HCT116 (cell line): ENCODE measurements at regions not wholly inside any gene's neighbourhood (a gene's known extent, or its start where the extent isn't known, plus 50 kb on each side); places are given as distances from the start of the nearest gene placed in this dataset.

ENCODE experiments used
- ATAC-seq: fragments of 200-7000 bp; cut with Tn5 transposase; 2 replicates; pipeline ENCODE4 v1.9.1; 2020; ENCODE audit warnings: mild to moderate bottlenecking, moderate library complexity
- BruUV-seq: library from RNA; stranded (reverse); fragments of 400-500 nt; replicated peaks from 2 replicates; lab custom pipeline; 2021; lab: Mats Ljungman, UMichigan
- CTCF ChIA-PET: fragments of 300-600 bp; sonication (Branson Sonifier 250); formaldehyde crosslinking; loops from one replicate; lab custom pipeline; 2021; ENCODE audit warnings: antibody characterized with exemption; lab: Charles Lee
- POLR2A ChIA-PET: fragments of 300-600, 350-600 bp; sonication (Branson Sonifier 250); formaldehyde crosslinking; loops from one replicate; lab custom pipeline; 2021; ENCODE audit warnings: antibody characterized with exemption; lab: Charles Lee
- RAD21 ChIA-PET, 2 experiments: fragments of 300-600 bp; sonication (Branson Sonifier 250); formaldehyde crosslinking; loops; one replicate each; lab custom pipeline; 2023; ENCODE audit warnings: low total read pairs in 2 of 2; ENCODE audit not compliant: uncharacterized antibody in 2 of 2, unreplicated experiment in 2 of 2, low non-redundant PET in 1 of 2; lab: Charles Lee
- DNase-seq: peaks from one replicate; pipeline ENCODE4 v3.0.0-alpha.2; 2010; ENCODE audit warnings: low read depth, low spot score
- H2AFZ ChIP-seq: fragments of 200-600 bp; shearing (Covaris generic), sonication (generic); 2 replicates; pipeline ENCODE4 v1.6.1; 2017; ENCODE audit warnings: low read depth, mixed run types, mixed read lengths, antibody characterized with exemption, low read length; ENCODE audit not compliant: poor library complexity, severe bottlenecking
- H3K27ac ChIP-seq: 2 replicates; pipeline ENCODE4 v1.5.1; 2012; ENCODE audit warnings: low read depth, low read length
- H3K27me3 ChIP-seq: fragments of 200-600 bp; sonication (generic); 2 replicates; pipeline ENCODE4 v1.6.1; 2016; ENCODE audit warnings: mixed run types, low read length, mixed read lengths; ENCODE audit not compliant: insufficient read depth
- H3K36me3 ChIP-seq, 2 experiments: fragments of 200-500 bp in 1 of 2; fragments of 200-600 bp in 1 of 2; sonication (Bioruptor generic) in 1 of 2; sonication (generic) in 1 of 2; 2 replicates each; pipeline versions ENCODE4 v1.5.1 to v1.6.1; 2014 to 2016; ENCODE audit warnings: low read length in 2 of 2, inconsistent platforms in 1 of 2, mixed read lengths in 1 of 2, mixed run types in 1 of 2; ENCODE audit not compliant: insufficient read depth in 2 of 2, control insufficient read depth in 1 of 2
- H3K4me1 ChIP-seq, 2 experiments: fragments of 200-600 bp in 1 of 2; sonication (generic) in 1 of 2; 2 replicates each; pipeline versions ENCODE4 v1.5.1 to v1.6.1; 2012 to 2017; ENCODE audit warnings: low read length in 2 of 2, inconsistent platforms in 1 of 2, mild to moderate bottlenecking in 1 of 2, mixed read lengths in 1 of 2, mixed run types in 1 of 2, moderate library complexity in 1 of 2; ENCODE audit not compliant: insufficient read depth in 2 of 2, control insufficient read depth in 1 of 2
- H3K4me2 ChIP-seq: fragments of 200-600 bp; sonication (generic); 2 replicates; pipeline ENCODE4 v1.6.1; 2017; ENCODE audit warnings: mixed run types, low read length, mixed read lengths
- H3K4me3 ChIP-seq, 2 experiments: fragments of 200-600 bp in 1 of 2; sonication (generic) in 1 of 2; replicated peaks in 1 of 2; 2 replicates each; pipeline ENCODE4 v1.5.1; 2011 to 2016; ENCODE audit warnings: low read length in 2 of 2, control low read depth in 1 of 2, low read depth in 1 of 2, mild to moderate bottlenecking in 1 of 2, mixed read lengths in 1 of 2, mixed run types in 1 of 2
- H3K79me2 ChIP-seq: fragments of 200-600 bp; sonication (generic); 2 replicates; pipeline ENCODE4 v1.6.1; 2017; ENCODE audit warnings: mild to moderate bottlenecking, mixed run types, low read length, moderate library complexity, mixed read lengths; ENCODE audit not compliant: insufficient read depth
- H3K9ac ChIP-seq: fragments of 200-600 bp; sonication (generic); 2 replicates; pipeline ENCODE4 v1.6.1; 2016; ENCODE audit warnings: low read length, mixed read lengths
- H3K9me2 ChIP-seq: fragments of 200-600 bp; sonication (generic), shearing (Covaris generic); 2 replicates; pipeline ENCODE4 v1.6.1; 2017; ENCODE audit warnings: mixed run types, mild to moderate bottlenecking, moderate library complexity; ENCODE audit not compliant: insufficient read depth
- H3K9me3 ChIP-seq, 2 experiments: fragments of 200-500 bp in 1 of 2; fragments of 200-600 bp in 1 of 2; sonication (Bioruptor generic) in 1 of 2; sonication (generic) in 1 of 2; 2 replicates each; pipeline ENCODE4 v1.6.1; 2014 to 2017; ENCODE audit warnings: low read length in 2 of 2, mixed read lengths in 2 of 2, inconsistent platforms in 1 of 2, low read depth in 1 of 2, mild to moderate bottlenecking in 1 of 2, mixed run types in 1 of 2, moderate library complexity in 1 of 2; ENCODE audit not compliant: control insufficient read depth in 1 of 2, insufficient read depth in 1 of 2
- H4K20me1 ChIP-seq: fragments of 200-600 bp; sonication (generic), shearing (Covaris generic); 2 replicates; pipeline ENCODE4 v1.6.1; 2017; ENCODE audit warnings: mixed run types, mild to moderate bottlenecking, moderate library complexity; ENCODE audit not compliant: insufficient read depth
- ATF3 ChIP-seq: IDR thresholded peaks from 2 replicates; pipeline ENCODE4 v1.6.1; 2012
- CEBPB ChIP-seq: IDR thresholded peaks from 2 replicates; pipeline ENCODE4 v1.6.1; 2012; ENCODE audit warnings: low read depth
- CTCF ChIP-seq, 3 experiments: fragments of 200-600 bp in 1 of 3; sonication (generic) in 1 of 3; IDR thresholded peaks in 2 of 3; conservative IDR thresholded peaks in 1 of 3; 2 replicates each; pipeline ENCODE4 v1.5.1; 2012 to 2017; ENCODE audit warnings: low read depth in 2 of 3, low read length in 2 of 3, antibody characterized with exemption in 1 of 3, borderline replicate concordance in 1 of 3, control low read depth in 1 of 3, mild to moderate bottlenecking in 1 of 3, mixed read lengths in 1 of 3, mixed run types in 1 of 3, moderate library complexity in 1 of 3; ENCODE audit not compliant: insufficient read depth in 1 of 3
- EGR1 ChIP-seq: IDR thresholded peaks from 2 replicates; pipeline ENCODE4 v1.6.1; 2012; ENCODE audit warnings: low read depth
- ELF1 ChIP-seq: IDR thresholded peaks from 2 replicates; pipeline ENCODE4 v1.6.1; 2012; ENCODE audit warnings: low read depth, borderline replicate concordance
- EZH2 ChIP-seq: fragments of 200-600 bp; sonication (generic); IDR thresholded peaks from 2 replicates; pipeline ENCODE4 v1.6.1; 2017; ENCODE audit warnings: antibody characterized with exemption, mixed run types
- JUND ChIP-seq: IDR thresholded peaks from 2 replicates; pipeline ENCODE4 v1.6.1; 2012
- MAX ChIP-seq: IDR thresholded peaks from 2 replicates; pipeline ENCODE4 v1.6.1; 2012
- POLR2A ChIP-seq: IDR thresholded peaks from 2 replicates; pipeline ENCODE4 v1.7.0; 2011; ENCODE audit warnings: borderline replicate concordance; ENCODE audit not compliant: insufficient read depth, insufficient read length; ENCODE audit errors: extremely low read depth
- RAD21 ChIP-seq: IDR thresholded peaks from 2 replicates; pipeline ENCODE4 v1.6.1; 2012; ENCODE audit warnings: low read depth, mild to moderate bottlenecking
- REST ChIP-seq: IDR thresholded peaks from 2 replicates; pipeline ENCODE4 v1.6.1; 2012; ENCODE audit warnings: low read depth
- SP1 ChIP-seq: IDR thresholded peaks from 2 replicates; pipeline ENCODE4 v1.6.1; 2012; ENCODE audit warnings: low read depth
- SRF ChIP-seq: IDR thresholded peaks from 2 replicates; pipeline ENCODE4 v1.6.1; 2012; ENCODE audit warnings: low read depth
- TCF7L2 ChIP-seq: IDR thresholded peaks from 2 replicates; pipeline ENCODE4 v1.7.0; 2011; ENCODE audit warnings: borderline replicate concordance, inconsistent platforms; ENCODE audit not compliant: insufficient read depth, insufficient read length; ENCODE audit errors: extremely low read depth
- YY1 ChIP-seq: IDR thresholded peaks from 2 replicates; pipeline ENCODE4 v1.6.1; 2011; ENCODE audit warnings: low read length, low read depth, moderate library complexity, mild to moderate bottlenecking; ENCODE audit not compliant: insufficient replicate concordance; ENCODE audit errors: extremely low read depth
- ZFX ChIP-seq: fragments of 450-650 bp; IDR thresholded peaks from 2 replicates; pipeline ENCODE4 v1.6.1; 2017
- intact Hi-C: fragments of 100-400 bp; cut with micrococcal nuclease; formaldehyde crosslinking; loops from 2 replicates; pipeline ENCODE4 v1.10.0; 2022

- no peaks in the 10 kb centered on the region for H3K36me3 ChIP-seq
- ChIA-PET CTCF (no interaction called here), RAD21 (no interaction called here), POLR2A (no interaction called here)
- TF ChIP-seq TCF7L2, result no peak
- TF ChIP-seq YY1, result no peak
- H3K27ac ChIP-seq, result no peak overlapping the region
- peaks cover 0 to 2% of the 10 kb centered on the region in 2 experiments; a peak in 1 of 4 replicates for H3K4me1 ChIP-seq
- no peaks in the 10 kb centered on the region for H3K79me2 ChIP-seq
- H3K9ac ChIP-seq, result no peak overlapping the region
- intact Hi-C loops, result no loop called here
- H3K9me3 ChIP-seq, result no peaks in the 10 kb centered on the region
- no TSS peak for BruUV-seq
- DNase-seq (no peak), ATAC-seq (no peak)
- no peak overlapping the region for H3K4me2 ChIP-seq
- no peaks in the 10 kb centered on the region for H3K9me2 ChIP-seq
- no peaks in the 10 kb centered on the region for H4K20me1 ChIP-seq
- H3K4me3 ChIP-seq, result no peak overlapping the region
- H2AFZ ChIP-seq, result no peak overlapping the region
- H3K27me3 ChIP-seq, result no peaks in the 10 kb centered on the region
Measured at GRCh38 chr21:35602811-35603362, 457.4 kb downstream of the SETD4 start.

GRCh38 chr21:35601211-35601610 lies 459.1 kb downstream of the SETD4 start:
- intact Hi-C loops, result no loop called here
- no peak overlapping the region for H3K27ac ChIP-seq
- RAD21 ChIA-PET, result no interaction called here
- H3K4me3 ChIP-seq, result no peak overlapping the region
- H3K27me3 ChIP-seq, result no peaks in the 10 kb centered on the region
- BruUV-seq, result no TSS peak
- H2AFZ ChIP-seq, result no peak overlapping the region
- H3K4me2 ChIP-seq, result no peak overlapping the region
- H3K9me3 ChIP-seq, result no peaks in the 10 kb centered on the region
- DNase-seq (no peak), ATAC-seq (no peak)
- H3K4me1 ChIP-seq, result peaks cover 0 to 2% of the 10 kb centered on the region in 2 experiments; a peak in 1 of 4 replicates
- no peak overlapping the region for H3K9ac ChIP-seq
- H4K20me1 ChIP-seq, result no peaks in the 10 kb centered on the region
- CTCF ChIA-PET, result no interaction called here
- no peaks in the 10 kb centered on the region for H3K79me2 ChIP-seq
- no peaks in the 10 kb centered on the region for H3K36me3 ChIP-seq
- H3K9me2 ChIP-seq, result no peaks in the 10 kb centered on the region
- POLR2A ChIA-PET, result no interaction called here
- TF ChIP-seq SRF (no peak), JUND (no peak), TCF7L2 (no peak), ZFX (no peak), EZH2 (no peak), ELF1 (no peak), SP1 (no peak), YY1 (no peak), REST (no peak), RAD21 (no peak), MAX (no peak), POLR2A (no peak), ATF3 (no peak), EGR1 (no peak), CEBPB (no peak), CTCF (IDR thresholded peaks at IDR 0.05 in 2 of 3, conservative IDR thresholded peaks at IDR 0.05 in 1 of 3; ENCODE audit: borderline replicate concordance in 1 of 3, insufficient read depth in 1 of 3, low read depth in 2 of 3, low read length in 2 of 3) (no peak)
